GM13976 (cell line): ENCODE measurements at regions not wholly inside any gene's neighbourhood (a gene's known extent, or its start where the extent isn't known, plus 50 kb on each side); places are given as distances from the start of the nearest gene placed in this dataset.

ENCODE experiments used
- DNase-seq: peaks from one replicate; pipeline ENCODE4 v3.0.0; 2012; ENCODE audit warnings: low spot score
- CTCF ChIP-seq: IDR thresholded peaks from 2 replicates; pipeline ENCODE4 v1.5.1; 2012; ENCODE audit warnings: borderline replicate concordance, mild to moderate bottlenecking; ENCODE audit not compliant: insufficient read depth; ENCODE audit errors: extremely low read depth, missing control alignments, control extremely low read depth
- in situ Hi-C: fragments of 300-500 bp; cut with MboI; formaldehyde crosslinking; loops from one replicate; pipeline ENCODE4 v1.12.0; 2022; ENCODE audit warnings: low sequenced_read_pairs, mixed read lengths, inconsistent platforms; ENCODE audit not compliant: unreplicated experiment

GRCh38 chr6:19128701-19129100 is 708.5 kb upstream of the ID4 start:
- TF ChIP-seq CTCF = no peak
- in situ Hi-C loops = no loop called here

DNA sequence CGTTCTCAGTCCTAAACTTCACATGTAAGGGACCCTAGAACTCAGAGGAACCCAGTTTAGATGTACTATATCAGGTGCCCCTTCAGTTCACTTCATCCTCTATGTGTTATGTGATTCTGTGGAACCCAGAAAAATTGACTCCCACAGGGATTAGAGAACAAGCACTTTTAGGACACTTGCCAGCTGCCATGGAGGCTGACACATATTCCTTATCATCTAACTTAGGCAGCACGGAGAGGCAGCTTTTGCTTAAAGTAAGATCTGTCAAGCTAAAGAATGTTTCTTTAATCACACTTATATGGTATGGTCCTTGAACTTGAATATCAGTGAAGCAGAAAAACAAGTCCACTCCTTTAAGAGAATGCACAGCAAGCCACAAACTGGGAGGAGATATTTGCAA is 701.5 kb upstream of the ID4 start:
- in situ Hi-C loops = no loop called here
- TF ChIP-seq CTCF = no peak
- no peak for DNase-seq

More at GRCh38 chr6:19128701-19129100, 708.5 kb upstream of the ID4 start:
- no peak for DNase-seq

- no peak for TF ChIP-seq CTCF
- in situ Hi-C loops = no loop called here
- DNase-seq = no peak
Observed at GRCh38 chr6:19137505-19137904, 699.7 kb upstream of the ID4 start.

DNA sequence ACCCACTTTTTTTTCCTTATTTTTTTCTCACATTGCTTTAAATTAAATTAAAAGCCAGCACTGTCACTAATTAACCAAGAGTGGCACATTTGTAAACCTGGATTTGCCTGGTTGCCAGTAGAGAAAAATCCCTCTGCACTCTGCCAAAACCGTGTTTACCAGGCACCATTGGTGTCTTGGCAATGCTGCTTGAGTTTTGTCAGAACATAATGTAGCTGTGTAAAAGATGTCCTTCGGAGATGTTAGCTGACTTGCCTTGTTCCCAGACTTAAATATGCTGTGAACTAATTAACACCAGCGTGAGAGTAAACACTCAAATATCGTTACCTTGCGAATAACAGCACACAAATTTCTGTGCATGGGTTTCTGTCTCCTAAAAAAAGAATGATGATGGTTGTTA is 694.9 kb upstream of the ID4 start:
- in situ Hi-C loops = no loop called here
- no peak for TF ChIP-seq CTCF

GRCh38 chr6:19150307-19150706 is 686.9 kb upstream of the ID4 start:
- TF ChIP-seq CTCF = no peak
- no peak for DNase-seq
- in situ Hi-C loops = no loop called here

More for the DNA sequence above, 694.9 kb upstream of the ID4 start:
- no peak for DNase-seq

- no peak for TF ChIP-seq CTCF
- in situ Hi-C loops = no loop called here
- DNase-seq = no peak
Observed at GRCh38 chr6:19153270-19153980, 683.7 kb upstream of the ID4 start.
